ENCODE measurements at regions not wholly inside any gene's neighbourhood (a gene's known extent, or its start where the extent isn't known, plus 50 kb on each side); places are given as distances from the start of the nearest gene placed in this dataset.

DNA sequence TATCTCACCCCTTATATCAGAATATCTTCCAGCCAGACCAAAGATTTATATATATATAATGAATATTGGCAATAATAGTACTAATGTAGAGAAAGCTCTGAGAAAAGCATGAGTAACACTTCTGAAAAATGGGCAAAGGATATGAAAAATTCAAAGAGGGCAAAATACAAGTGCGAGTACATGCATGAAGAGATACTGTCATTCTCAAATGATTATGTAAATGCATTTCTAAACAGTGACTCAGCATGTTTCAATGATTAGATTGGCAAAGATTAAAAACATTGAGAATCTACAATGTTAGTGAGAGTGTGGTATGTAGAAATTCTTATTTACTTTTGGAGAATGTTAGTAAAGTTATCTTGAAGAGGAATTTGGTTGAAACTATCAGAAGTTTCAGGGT, 118.3 kb upstream of the NEDD4L start:
- Histone ChIP-seq H3K27me3 (no peaks in the 10 kb centered on the region), H3K9me3 (no peaks in the 10 kb centered on the region), H3K4me3 (no peak overlapping the region), H3K27ac (no peak overlapping the region), H3K4me1 (no peaks in the 10 kb centered on the region), H3K36me3 (no peaks in the 10 kb centered on the region)
- no peak for DNase-seq (ENCODE audit: low spot score in 2 of 2)
- intact Hi-C loops (cut with DNase I; ENCODE audit: low total_unique reads), result no loop called here
- TF ChIP-seq CTCF (IDR thresholded peaks at IDR 0.05), result no peak
- TF ChIP-seq POLR2AphosphoS5 (IDR thresholded peaks at IDR 0.05), result no peak
- no peak for TF ChIP-seq POLR2A (IDR thresholded peaks at IDR 0.05)

GRCh38 chr18:57923611-57924010, 120.4 kb upstream of the NEDD4L start:
- intact Hi-C loops (cut with DNase I; ENCODE audit: low total_unique reads), result no loop called here
- Histone ChIP-seq H3K4me1 (no peaks in the 10 kb centered on the region), H3K27me3 (no peaks in the 10 kb centered on the region), H3K27ac (no peak overlapping the region), H3K36me3 (no peaks in the 10 kb centered on the region), H3K4me3 (no peak overlapping the region), H3K9me3 (no peaks in the 10 kb centered on the region)
- DNase-seq (ENCODE audit: low spot score in 2 of 2), result no peak
- TF ChIP-seq POLR2AphosphoS5 (IDR thresholded peaks at IDR 0.05) (no peak), POLR2A (IDR thresholded peaks at IDR 0.05) (no peak), CTCF (IDR thresholded peaks at IDR 0.05) (no peak)

DNA sequence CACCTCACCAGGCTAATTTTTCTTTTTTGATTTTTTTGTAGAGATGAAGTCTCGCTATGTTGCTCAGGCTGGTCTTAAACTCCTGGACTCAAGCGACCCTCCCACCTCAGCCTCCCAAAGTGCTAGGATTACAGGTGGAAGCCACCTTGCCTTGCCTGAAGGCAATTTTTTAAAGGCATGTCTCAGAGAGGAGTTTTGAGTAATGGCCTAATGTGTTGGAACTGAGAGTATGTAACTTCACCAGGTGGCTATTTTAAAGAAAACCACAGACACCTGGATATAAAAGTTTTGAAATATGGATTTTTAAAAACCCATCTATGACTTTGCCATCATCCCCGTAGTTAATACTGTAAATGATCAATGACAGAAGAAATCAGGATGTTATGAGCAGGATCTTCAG, 119.8 kb upstream of the ATP8B1 start:
- intact Hi-C loops (cut with DNase I; ENCODE audit: low total_unique reads), result no loop called here
- TF ChIP-seq POLR2AphosphoS5 (IDR thresholded peaks at IDR 0.05), result no peak
- no peak for TF ChIP-seq POLR2A (IDR thresholded peaks at IDR 0.05)
- TF ChIP-seq CTCF (IDR thresholded peaks at IDR 0.05), result no peak
- Histone ChIP-seq H3K4me3 (no peak overlapping the region), H3K36me3 (no peaks in the 10 kb centered on the region), H3K9me3 (no peaks in the 10 kb centered on the region), H3K27ac (no peak overlapping the region), H3K4me1 (no peaks in the 10 kb centered on the region), H3K27me3 (no peaks in the 10 kb centered on the region)
- no peak for DNase-seq (ENCODE audit: low spot score in 2 of 2)

- no peak overlapping the region for H3K27ac ChIP-seq
- no peak overlapping the region for H3K4me3 ChIP-seq
- no peak for TF ChIP-seq CTCF (IDR thresholded peaks at IDR 0.05)
- no peak for TF ChIP-seq POLR2AphosphoS5 (IDR thresholded peaks at IDR 0.05)
- TF ChIP-seq POLR2A (IDR thresholded peaks at IDR 0.05), result no peak
- no peaks in the 10 kb centered on the region for H3K36me3 ChIP-seq
- intact Hi-C loops (cut with DNase I; ENCODE audit: low total_unique reads), result no loop called here
- H3K27me3 ChIP-seq, result no peaks in the 10 kb centered on the region
- no peaks in the 10 kb centered on the region for H3K4me1 ChIP-seq
- no peak for DNase-seq (ENCODE audit: low spot score in 2 of 2)
- no peaks in the 10 kb centered on the region for H3K9me3 ChIP-seq
These were observed 118.6 kb upstream of the ATP8B1 start for GRCh38 chr18:57921708-57922107.

GRCh38 chr18:57920036-57920435, 116.9 kb upstream of the ATP8B1 start:
- Histone ChIP-seq H3K36me3 (no peaks in the 10 kb centered on the region), H3K4me3 (no peak overlapping the region), H3K27ac (no peak overlapping the region), H3K9me3 (no peaks in the 10 kb centered on the region), H3K4me1 (no peaks in the 10 kb centered on the region), H3K27me3 (no peaks in the 10 kb centered on the region)
- intact Hi-C loops (cut with DNase I; ENCODE audit: low total_unique reads), result no loop called here
- no peak for DNase-seq (ENCODE audit: low spot score in 2 of 2)
- TF ChIP-seq CTCF (IDR thresholded peaks at IDR 0.05) (no peak), POLR2AphosphoS5 (IDR thresholded peaks at IDR 0.05) (no peak), POLR2A (IDR thresholded peaks at IDR 0.05) (no peak)

Data from breast epithelium (tissue), 4 donors.